Body of pancreas (tissue), 4 donors: ENCODE measurements at regions not wholly inside any gene's neighbourhood (a gene's known extent, or its start where the extent isn't known, plus 50 kb on each side); places are given as distances from the start of the nearest gene placed in this dataset.

Experiments
- ATAC-seq: fragments of 150-250 bp; one replicate; pipeline ENCODE4 v1.9.1; 2016
- DNase-seq, 4 donors: peaks; one replicate each; pipeline ENCODE4 v3.0.0-alpha.2; 2019
- H3K27ac ChIP-seq, 4 donors: fragments of 200-600 bp; sonication (generic); 1 replicate in 3 of 4; 2 replicates in 1 of 4; pipeline versions ENCODE4 v1.5.1 to v1.6.1; 2016 to 2019; ENCODE audit warnings: mild to moderate bottlenecking in 1 of 4, mixed read lengths in 1 of 4, moderate library complexity in 1 of 4
- H3K27me3 ChIP-seq, 2 donors: fragments of 200-600 bp; sonication (generic); one replicate each; pipeline ENCODE4 v1.6.0; 2016; ENCODE audit warnings: mild to moderate bottlenecking in 1 of 2
- H3K36me3 ChIP-seq, 2 donors: fragments of 200-600 bp; sonication (generic); replicated peaks in 1 of 2; 2 replicates each; pipeline ENCODE4 v1.5.1; 2016; ENCODE audit warnings: low read depth in 2 of 2; ENCODE audit not compliant: insufficient read depth in 1 of 2
- H3K4me1 ChIP-seq: fragments of 200-600 bp; sonication (generic); one replicate; pipeline ENCODE4 v1.6.0; 2016
- H3K4me3 ChIP-seq, 2 donors: fragments of 200-600 bp; sonication (generic); 1 replicate in 1 of 2; 2 replicates in 1 of 2; pipeline ENCODE4 v1.5.1; 2016 to 2019
- H3K9me3 ChIP-seq, 3 donors: fragments of 200-600 bp; sonication (generic); 1 replicate in 2 of 3; 2 replicates in 1 of 3; pipeline ENCODE4 v1.5.1; 2016
- CTCF ChIP-seq, 7 experiments: fragments of 450-650 bp in 4 of 7; fragments of 200-600 bp in 3 of 7; sonication (generic) in 3 of 7; IDR thresholded peaks; one replicate each; pipeline ENCODE4 v1.5.1; 2016 to 2019; ENCODE audit warnings: antibody characterized with exemption in 7 of 7
- POLR2A ChIP-seq, 3 donors: fragments of 450-650 bp; IDR thresholded peaks; one replicate each; pipeline ENCODE4 v1.6.1; 2016; ENCODE audit warnings: antibody characterized with exemption in 3 of 3, mild to moderate bottlenecking in 2 of 3
- WGBS, 2 donors: methylation state at CpG; one replicate each; pipeline ENCODE4 v1.1.5; 2017; 5-methylcytosine and 5-hydroxymethylcytosine counted together
- intact Hi-C: fragments of 100-400 bp; cut with DNase I; formaldehyde crosslinking; loops from one replicate; pipeline ENCODE4 v1.15.1; 2023

DNA sequence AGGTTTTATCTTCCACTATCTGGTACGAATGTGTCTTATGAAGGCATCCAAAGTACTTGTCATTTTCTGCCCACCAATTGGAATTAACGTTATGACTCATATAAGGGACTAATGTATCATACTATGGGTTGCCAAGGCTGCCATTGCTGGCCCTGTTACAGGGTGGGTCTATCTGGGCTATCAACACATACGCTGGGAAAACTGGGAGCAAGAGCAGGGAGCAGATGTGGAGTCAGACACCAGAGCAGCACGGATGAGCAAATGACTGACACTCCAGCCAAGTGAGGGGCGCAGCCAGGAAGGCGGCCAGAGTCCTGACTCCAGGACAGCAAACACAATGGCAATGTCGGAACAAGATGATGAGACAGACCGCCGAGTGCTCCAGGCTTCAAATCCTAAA lies 145.9 kb downstream of the COPS8 start:
- H3K4me1 ChIP-seq, result peaks cover 11% of the 10 kb centered on the region
- H3K36me3 ChIP-seq, result no peaks in the 10 kb centered on the region
- no peak for TF ChIP-seq POLR2A (IDR thresholded peaks at IDR 0.05)
- TF ChIP-seq CTCF (IDR thresholded peaks at IDR 0.05), result no peak
- H3K9me3 ChIP-seq, result no peaks in the 10 kb centered on the region
- intact Hi-C loops, result no loop called here
- no peak overlapping the region for H3K27ac ChIP-seq
- H3K4me3 ChIP-seq, result no peak overlapping the region
- no peak for ATAC-seq
- no peaks in the 10 kb centered on the region for H3K27me3 ChIP-seq
- DNase-seq, result no peak
- WGBS, 2 donors, result 88 to 91% methylated on average over 9 of the region's 9 CpGs

GRCh38 chr2:237232166-237232565 lies 146.5 kb downstream of the COPS8 start:
- DNase-seq, result no peak
- Histone ChIP-seq H3K36me3 (no peaks in the 10 kb centered on the region), H3K4me3 (no peak overlapping the region), H3K27ac (no peak overlapping the region), H3K9me3 (no peaks in the 10 kb centered on the region), H3K27me3 (no peaks in the 10 kb centered on the region), H3K4me1 (peaks cover 11% of the 10 kb centered on the region)
- intact Hi-C loops, result no loop called here
- no peak for ATAC-seq
- no peak for TF ChIP-seq POLR2A (IDR thresholded peaks at IDR 0.05)
- no peak for TF ChIP-seq CTCF (IDR thresholded peaks at IDR 0.05)

DNA sequence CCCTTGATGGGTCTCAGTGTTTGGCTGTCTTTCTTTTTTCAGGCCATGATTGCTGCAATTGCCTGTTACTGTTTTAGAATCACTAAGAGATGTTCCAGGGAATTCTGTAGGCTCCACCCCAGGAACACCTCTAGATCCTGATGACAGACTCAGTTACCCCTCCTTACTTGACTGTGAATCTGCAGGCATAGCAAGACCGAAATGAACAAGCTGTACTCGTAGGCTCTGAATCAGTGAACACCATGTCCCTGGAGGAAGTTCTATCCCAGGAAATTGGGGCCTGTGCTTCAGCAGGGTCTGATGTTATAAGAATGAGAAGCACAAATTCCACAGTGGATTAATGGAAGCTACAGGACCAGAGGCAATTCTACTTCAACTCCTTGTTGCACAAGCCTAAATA lies 148.6 kb downstream of the COPS8 start:
- Histone ChIP-seq H3K27ac (peak overlapping the region in 1 of 4 donors; percentile 26), H3K4me1 (peaks cover 11% of the 10 kb centered on the region), H3K27me3 (no peaks in the 10 kb centered on the region), H3K4me3 (no peak overlapping the region), H3K36me3 (no peaks in the 10 kb centered on the region), H3K9me3 (no peaks in the 10 kb centered on the region)
- intact Hi-C loops, result no loop called here
- peak in 2 of 4 donors; percentile 10 to 30 for DNase-seq
- peak; percentile 49 for ATAC-seq
- TF ChIP-seq CTCF (IDR thresholded peaks at IDR 0.05) (no peak), POLR2A (IDR thresholded peaks at IDR 0.05) (no peak)
- 83 to 91% methylated on average over 2 of the region's 2 CpGs for WGBS, 2 donors

GRCh38 chr2:237235383-237236095 lies 149.8 kb downstream of the COPS8 start:
- TF ChIP-seq CTCF (IDR thresholded peaks at IDR 0.05), result no peak
- no peak for TF ChIP-seq POLR2A (IDR thresholded peaks at IDR 0.05)
- intact Hi-C loops, result no loop called here
- ATAC-seq (peak; percentile 86), DNase-seq (peak; percentile 67 to 85 (median 81))
- H3K4me1 ChIP-seq, result peaks cover 11% of the 10 kb centered on the region
- H3K27ac ChIP-seq, result peak overlapping the region in 2 of 4 donors; percentile 7 to 26
- H3K4me3 ChIP-seq, result no peak overlapping the region
- no peaks in the 10 kb centered on the region for H3K9me3 ChIP-seq
- 47 to 48% methylated on average over 6 of the region's 6 CpGs for WGBS, 2 donors
- no peaks in the 10 kb centered on the region for H3K27me3 ChIP-seq
- H3K36me3 ChIP-seq, result no peaks in the 10 kb centered on the region

DNA sequence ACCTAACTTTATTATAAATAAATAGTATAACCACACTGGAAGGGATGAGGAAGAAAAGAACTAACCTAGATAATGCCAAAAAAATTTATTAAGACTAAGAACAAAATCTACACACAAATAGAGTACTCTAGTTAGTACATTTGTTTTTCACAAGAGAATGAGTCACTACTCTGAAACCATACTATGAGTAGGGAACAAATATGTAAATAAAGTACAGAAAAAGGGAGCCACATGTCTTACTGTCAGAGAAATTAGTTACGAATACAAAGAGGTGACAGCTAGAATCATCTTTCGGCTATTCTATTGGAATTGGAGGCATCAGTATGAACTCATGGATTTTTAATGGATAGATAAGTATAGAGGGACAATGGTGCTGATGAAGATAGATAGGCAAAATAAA lies 150.5 kb downstream of the COPS8 start:
- WGBS, 2 donors, result 81 to 82% methylated on average over 2 of the region's 2 CpGs
- intact Hi-C loops, result no loop called here
- H3K4me3 ChIP-seq, result no peak overlapping the region
- no peaks in the 10 kb centered on the region for H3K36me3 ChIP-seq
- ATAC-seq (no peak), DNase-seq (no peak)
- peaks cover 11% of the 10 kb centered on the region for H3K4me1 ChIP-seq
- H3K9me3 ChIP-seq, result no peaks in the 10 kb centered on the region
- TF ChIP-seq POLR2A (IDR thresholded peaks at IDR 0.05) (no peak), CTCF (IDR thresholded peaks at IDR 0.05) (no peak)
- H3K27ac ChIP-seq, result no peak overlapping the region
- no peaks in the 10 kb centered on the region for H3K27me3 ChIP-seq
